ENCODE measurements at regions not wholly inside any gene's neighbourhood (a gene's known extent, or its start where the extent isn't known, plus 50 kb on each side); places are given as distances from the start of the nearest gene placed in this dataset.

DNA sequence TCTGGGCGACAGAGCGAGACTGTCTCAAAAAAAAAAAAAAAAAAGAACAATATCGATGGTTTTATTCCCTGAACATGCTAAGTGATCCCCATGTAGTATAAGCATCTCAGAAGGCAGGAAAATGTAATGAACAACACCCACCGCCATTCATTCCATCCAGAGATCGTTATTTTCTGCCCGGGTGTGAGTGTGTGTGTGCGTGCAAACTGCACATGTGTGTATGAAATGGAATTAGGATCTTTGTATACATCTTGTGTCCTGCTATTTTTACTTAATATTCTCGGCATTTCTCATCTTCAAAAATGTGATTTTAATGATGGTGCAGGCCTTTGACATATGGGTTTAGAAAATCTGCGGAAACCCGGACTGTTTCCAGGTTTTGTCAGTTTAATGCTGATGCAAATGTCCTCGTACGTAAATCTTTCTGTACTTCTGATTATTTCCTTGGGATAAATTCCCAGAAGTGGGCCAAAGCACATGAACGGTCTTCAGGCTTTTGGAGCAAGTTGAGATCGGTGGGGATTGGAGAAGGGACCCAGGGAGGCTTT is 254.8 kb downstream of the SEC14L1 start:
- CTCF ChIA-PET (ENCODE audit: low intra/inter-chr PET ratio, low total read pairs) = no interaction called here
- in situ Hi-C loops (cut with HindIII; ENCODE audit: extremely low pct_ligation_motif_present, low pct_unique_long_range_greater_than_20kb) = no loop called here
- Histone ChIP-seq H3K27me3 (ENCODE audit: control insufficient read depth in 1 of 2, insufficient read depth in 2 of 2, low read length in 2 of 2) (no peaks in the 10 kb centered on the region), H2AFZ (ENCODE audit: low read length) (no peak overlapping the region), H3K9me3 (ENCODE audit: low read length) (no peaks in the 10 kb centered on the region), H3K27ac (ENCODE audit: extremely low read length, insufficient read depth, low read length) (no peak overlapping the region), H3K4me1 (ENCODE audit: insufficient read depth, low read length) (peaks cover 90% of the 10 kb centered on the region), H3K79me2 (ENCODE audit: insufficient read depth, low read length) (peaks cover 87% of the 10 kb centered on the region), H3K4me2 (ENCODE audit: low read depth, low read length) (no peak overlapping the region), H3K4me3 (replicated peaks in 1 of 3; ENCODE audit: insufficient read depth in 1 of 3, low read depth in 2 of 3, low read length in 3 of 3) (no peak overlapping the region), H3K36me3 (replicated peaks in 1 of 2; ENCODE audit: control insufficient read depth in 1 of 2, insufficient read depth in 2 of 2, low read length in 2 of 2) (peaks cover 12 to 28% of the 10 kb centered on the region in 2 experiments; a peak in 4 of 5 replicates), H4K20me1 (ENCODE audit: insufficient read depth, low read length) (peaks cover 37% of the 10 kb centered on the region), H3K9ac (ENCODE audit: insufficient read depth, low read depth, low read length) (no peak overlapping the region)
- 94% methylated on average over 14 of the region's 14 CpGs for WGBS (ENCODE audit: low lambda C conversion rate)
- BruUV-seq (replicated peaks) = no TSS peak
- ATAC-seq (no peak), DNase-seq (ENCODE audit: low spot score) (no peak), FAIRE-seq (no peak)
- POLR2A ChIA-PET = interaction anchor here (2.1 kb wide), 1 partner anchor 35 kb away, joined by 10 read pairs; no protein-coding TSS in a partner anchor
- intact Hi-C loops (cut with micrococcal nuclease; ENCODE audit: unreplicated experiment) = loop anchor here (2.0 kb wide), 2 partner anchors 21 to 65 kb away; no protein-coding TSS in a partner anchor
- no peak for TF ChIP-seq HNRNPL (IDR thresholded peaks at IDR 0.05; ENCODE audit: low read depth, low read length)
- TF ChIP-seq ZBTB3 (CRISPR knock-in tag; IDR thresholded peaks at IDR 0.05; ENCODE audit: borderline replicate concordance, low read depth) = no peak
- TF ChIP-seq, protein P1, sequence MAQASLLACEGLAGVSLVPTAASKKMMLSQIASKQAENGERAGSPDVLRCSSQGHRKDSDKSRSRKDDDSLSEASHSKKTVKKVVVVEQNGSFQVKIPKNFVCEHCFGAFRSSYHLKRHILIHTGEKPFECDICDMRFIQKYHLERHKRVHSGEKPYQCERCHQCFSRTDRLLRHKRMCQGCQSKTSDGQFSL (CRISPR knock-in tag; IDR thresholded peaks at IDR 0.05) = no peak
- no peak for TF ChIP-seq ZNF772 (CRISPR knock-in tag; IDR thresholded peaks at IDR 0.05)
- no peak for TF ChIP-seq RARG (CRISPR knock-in tag; IDR thresholded peaks at IDR 0.05; ENCODE audit: low read depth)
- TF ChIP-seq SMAD1 (CRISPR knock-in tag; IDR thresholded peaks at IDR 0.05; ENCODE audit: borderline replicate concordance, low read depth) = no peak
- TF ChIP-seq HOXA7 (CRISPR knock-in tag; IDR thresholded peaks at IDR 0.05) = no peak
- TF ChIP-seq, protein P2, sequence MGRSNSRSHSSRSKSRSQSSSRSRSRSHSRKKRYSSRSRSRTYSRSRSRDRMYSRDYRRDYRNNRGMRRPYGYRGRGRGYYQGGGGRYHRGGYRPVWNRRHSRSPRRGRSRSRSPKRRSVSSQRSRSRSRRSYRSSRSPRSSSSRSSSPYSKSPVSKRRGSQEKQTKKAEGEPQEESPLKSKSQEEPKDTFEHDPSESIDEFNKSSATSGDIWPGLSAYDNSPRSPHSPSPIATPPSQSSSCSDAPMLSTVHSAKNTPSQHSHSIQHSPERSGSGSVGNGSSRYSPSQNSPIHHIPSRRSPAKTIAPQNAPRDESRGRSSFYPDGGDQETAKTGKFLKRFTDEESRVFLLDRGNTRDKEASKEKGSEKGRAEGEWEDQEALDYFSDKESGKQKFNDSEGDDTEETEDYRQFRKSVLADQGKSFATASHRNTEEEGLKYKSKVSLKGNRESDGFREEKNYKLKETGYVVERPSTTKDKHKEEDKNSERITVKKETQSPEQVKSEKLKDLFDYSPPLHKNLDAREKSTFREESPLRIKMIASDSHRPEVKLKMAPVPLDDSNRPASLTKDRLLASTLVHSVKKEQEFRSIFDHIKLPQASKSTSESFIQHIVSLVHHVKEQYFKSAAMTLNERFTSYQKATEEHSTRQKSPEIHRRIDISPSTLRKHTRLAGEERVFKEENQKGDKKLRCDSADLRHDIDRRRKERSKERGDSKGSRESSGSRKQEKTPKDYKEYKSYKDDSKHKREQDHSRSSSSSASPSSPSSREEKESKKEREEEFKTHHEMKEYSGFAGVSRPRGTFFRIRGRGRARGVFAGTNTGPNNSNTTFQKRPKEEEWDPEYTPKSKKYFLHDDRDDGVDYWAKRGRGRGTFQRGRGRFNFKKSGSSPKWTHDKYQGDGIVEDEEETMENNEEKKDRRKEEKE (IDR thresholded peaks at IDR 0.05) = no peak
- TF ChIP-seq, protein P3, sequence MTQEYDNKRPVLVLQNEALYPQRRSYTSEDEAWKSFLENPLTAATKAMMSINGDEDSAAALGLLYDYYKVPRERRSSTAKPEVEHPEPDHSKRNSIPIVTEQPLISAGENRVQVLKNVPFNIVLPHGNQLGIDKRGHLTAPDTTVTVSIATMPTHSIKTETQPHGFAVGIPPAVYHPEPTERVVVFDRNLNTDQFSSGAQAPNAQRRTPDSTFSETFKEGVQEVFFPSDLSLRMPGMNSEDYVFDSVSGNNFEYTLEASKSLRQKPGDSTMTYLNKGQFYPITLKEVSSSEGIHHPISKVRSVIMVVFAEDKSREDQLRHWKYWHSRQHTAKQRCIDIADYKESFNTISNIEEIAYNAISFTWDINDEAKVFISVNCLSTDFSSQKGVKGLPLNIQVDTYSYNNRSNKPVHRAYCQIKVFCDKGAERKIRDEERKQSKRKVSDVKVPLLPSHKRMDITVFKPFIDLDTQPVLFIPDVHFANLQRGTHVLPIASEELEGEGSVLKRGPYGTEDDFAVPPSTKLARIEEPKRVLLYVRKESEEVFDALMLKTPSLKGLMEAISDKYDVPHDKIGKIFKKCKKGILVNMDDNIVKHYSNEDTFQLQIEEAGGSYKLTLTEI (CRISPR knock-in tag; conservative IDR thresholded peaks at IDR 0.05) = no peak

Data from HepG2 (cell line).